ENCODE measurements at regions not wholly inside any gene's neighbourhood (a gene's known extent, or its start where the extent isn't known, plus 50 kb on each side); places are given as distances from the start of the nearest gene placed in this dataset.
"Not testable (repeated sequence)": the region's sequence is repeated elsewhere in the genome, so short reads cannot be mapped to it uniquely, and the experiment has no call there.

DNA sequence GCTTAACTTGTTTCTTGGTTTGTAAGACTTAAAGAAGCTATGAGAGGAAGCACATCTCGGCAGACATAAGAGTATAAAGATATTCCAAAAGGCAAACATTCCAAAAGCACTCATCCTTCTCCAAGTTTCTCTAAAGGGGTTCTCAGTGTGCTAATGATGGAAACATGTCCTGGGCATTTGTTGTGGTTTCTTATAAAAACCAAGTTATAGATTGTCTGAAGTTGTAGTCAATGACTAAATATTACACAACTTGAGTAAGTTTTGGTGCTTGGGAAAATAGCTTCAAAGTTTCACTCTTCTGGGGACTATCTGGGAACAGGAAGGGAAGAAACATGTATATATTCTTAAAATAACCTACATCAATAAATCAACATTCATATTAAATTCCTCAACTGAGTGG lies 128.3 kb upstream of the TBX18 start:
- no peak overlapping the region for H3K4me3 Mint-ChIP-seq
- no peaks in the 10 kb centered on the region for H3K4me1 Mint-ChIP-seq
- DNase-seq (ENCODE audit: low spot score in 2 of 2) (no peak), ATAC-seq (ENCODE audit: low read depth) (no peak)
- H3K27me3 Mint-ChIP-seq, result no peaks in the 10 kb centered on the region
- no peak overlapping the region for H3K27ac Mint-ChIP-seq
- H3K9me3 Mint-ChIP-seq, result peaks cover 2% of the 10 kb centered on the region
- no peaks in the 10 kb centered on the region for H3K36me3 Mint-ChIP-seq

DNA sequence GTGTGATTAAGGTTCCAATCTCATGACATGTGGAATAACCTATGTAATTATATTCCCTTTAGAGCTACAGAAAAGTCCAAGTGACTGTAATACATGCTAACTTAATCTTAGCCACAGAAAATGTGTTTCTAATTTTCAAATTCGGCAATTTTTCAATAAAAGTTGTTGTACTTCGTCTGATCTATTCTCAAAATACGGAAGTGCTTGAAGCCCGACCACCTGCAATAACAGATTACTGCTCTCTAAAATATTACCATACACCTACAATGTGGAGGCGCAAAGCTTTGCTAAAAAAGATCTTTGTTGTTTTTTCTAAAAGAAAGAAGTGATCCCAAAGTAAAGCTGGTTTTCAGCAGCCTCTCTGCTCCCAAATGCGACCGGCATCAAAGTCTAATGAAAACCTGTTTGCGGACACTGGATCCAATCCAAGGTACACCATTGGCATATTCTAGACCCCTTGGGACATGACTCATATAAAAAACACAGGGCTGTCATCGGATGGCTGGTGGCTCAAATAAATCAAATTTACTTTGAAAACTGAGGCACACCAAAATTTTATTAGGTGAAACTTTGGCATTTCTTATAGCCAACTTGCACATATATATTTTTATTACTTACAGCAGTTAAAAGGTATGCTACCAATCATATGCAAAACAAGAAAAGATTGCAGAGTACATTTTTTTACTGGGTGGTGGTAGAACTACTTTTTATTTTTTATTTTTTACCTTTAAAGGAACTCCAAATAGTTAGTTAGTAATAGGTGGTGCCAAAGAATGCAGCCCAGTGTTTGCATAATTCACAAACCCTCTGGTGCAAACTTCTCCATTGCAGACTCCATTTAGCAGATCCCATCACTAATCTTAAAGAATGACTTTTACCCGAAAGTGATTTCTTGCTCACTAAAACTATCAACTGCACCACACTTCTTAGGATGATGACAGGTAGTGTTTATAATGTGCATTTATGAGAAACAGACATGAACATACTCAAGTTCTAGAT lies 118.7 kb upstream of the TBX18 start:
- Mint-ChIP-seq H3K4me1 (no peaks in the 10 kb centered on the region), H3K27me3 (no peaks in the 10 kb centered on the region), H3K9me3 (no peaks in the 10 kb centered on the region), H3K27ac (no peak overlapping the region), H3K4me3 (no peak overlapping the region), H3K36me3 (no peaks in the 10 kb centered on the region)
- ATAC-seq (ENCODE audit: low read depth) (no peak), DNase-seq (ENCODE audit: low spot score in 2 of 2) (no peak)

DNA sequence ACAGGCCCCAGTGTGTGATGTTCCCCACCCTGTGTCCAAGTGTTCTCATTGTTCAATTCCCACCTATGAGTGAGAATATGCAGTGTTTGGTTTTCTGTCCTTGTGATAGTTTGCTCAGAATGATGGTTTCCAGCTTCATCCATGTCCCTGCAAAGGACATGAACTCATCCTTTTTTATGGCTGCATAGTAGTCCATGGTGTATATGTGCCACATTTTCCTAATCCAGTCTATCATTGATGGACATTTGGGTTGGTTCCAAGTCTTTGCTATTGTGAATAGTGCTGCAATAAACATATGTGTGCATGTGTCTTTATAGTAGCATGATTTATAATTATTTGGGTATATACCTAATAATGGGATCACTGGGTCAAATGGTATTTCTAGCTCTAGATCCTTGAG lies 115.0 kb upstream of the TBX18 start:
- ATAC-seq (ENCODE audit: low read depth); H3K27ac Mint-ChIP-seq; H3K9me3 Mint-ChIP-seq; DNase-seq (ENCODE audit: low spot score in 2 of 2); H3K4me1 Mint-ChIP-seq; H3K36me3 Mint-ChIP-seq; H3K4me3 Mint-ChIP-seq; H3K27me3 Mint-ChIP-seq: not testable (repeated sequence)

DNA sequence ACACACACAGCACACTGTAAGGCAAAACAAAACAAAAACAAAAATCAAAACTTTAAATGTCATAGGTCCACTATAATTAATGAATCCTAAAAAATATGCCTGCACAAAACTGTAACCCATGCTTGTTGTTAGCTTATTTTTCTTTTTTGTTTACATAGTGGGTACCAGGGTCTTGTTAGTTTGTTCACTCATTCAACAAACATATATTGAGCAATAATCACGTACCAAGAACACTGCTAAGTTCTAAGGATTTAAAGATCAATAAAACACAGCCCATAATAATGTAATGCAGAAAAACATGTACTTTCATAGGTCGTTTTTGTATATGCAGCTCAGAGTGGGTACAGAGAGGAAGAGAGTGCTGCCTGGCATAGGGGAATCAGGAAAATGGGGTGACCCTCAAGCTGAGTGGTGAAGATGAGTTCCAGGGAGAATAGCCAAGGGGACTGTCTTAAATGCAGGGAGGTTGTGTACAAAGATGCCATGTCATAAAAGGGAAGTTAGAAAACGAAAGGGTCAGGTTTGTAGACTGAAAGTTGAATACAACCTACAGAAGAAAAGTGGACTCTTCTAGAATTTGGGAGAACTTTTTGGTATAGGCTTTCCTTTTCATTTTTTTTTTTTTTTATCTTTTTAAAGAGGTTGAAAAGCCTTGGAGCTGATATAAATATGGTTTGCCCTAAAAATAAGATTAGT lies 113.3 kb upstream of the TBX18 start:
- H3K36me3 Mint-ChIP-seq, result no peaks in the 10 kb centered on the region
- no peaks in the 10 kb centered on the region for H3K4me1 Mint-ChIP-seq
- DNase-seq (ENCODE audit: low spot score in 2 of 2) (no peak), ATAC-seq (ENCODE audit: low read depth) (no peak)
- H3K9me3 Mint-ChIP-seq, result no peaks in the 10 kb centered on the region
- no peak overlapping the region for H3K27ac Mint-ChIP-seq
- H3K4me3 Mint-ChIP-seq, result no peak overlapping the region
- H3K27me3 Mint-ChIP-seq, result no peaks in the 10 kb centered on the region

DNA sequence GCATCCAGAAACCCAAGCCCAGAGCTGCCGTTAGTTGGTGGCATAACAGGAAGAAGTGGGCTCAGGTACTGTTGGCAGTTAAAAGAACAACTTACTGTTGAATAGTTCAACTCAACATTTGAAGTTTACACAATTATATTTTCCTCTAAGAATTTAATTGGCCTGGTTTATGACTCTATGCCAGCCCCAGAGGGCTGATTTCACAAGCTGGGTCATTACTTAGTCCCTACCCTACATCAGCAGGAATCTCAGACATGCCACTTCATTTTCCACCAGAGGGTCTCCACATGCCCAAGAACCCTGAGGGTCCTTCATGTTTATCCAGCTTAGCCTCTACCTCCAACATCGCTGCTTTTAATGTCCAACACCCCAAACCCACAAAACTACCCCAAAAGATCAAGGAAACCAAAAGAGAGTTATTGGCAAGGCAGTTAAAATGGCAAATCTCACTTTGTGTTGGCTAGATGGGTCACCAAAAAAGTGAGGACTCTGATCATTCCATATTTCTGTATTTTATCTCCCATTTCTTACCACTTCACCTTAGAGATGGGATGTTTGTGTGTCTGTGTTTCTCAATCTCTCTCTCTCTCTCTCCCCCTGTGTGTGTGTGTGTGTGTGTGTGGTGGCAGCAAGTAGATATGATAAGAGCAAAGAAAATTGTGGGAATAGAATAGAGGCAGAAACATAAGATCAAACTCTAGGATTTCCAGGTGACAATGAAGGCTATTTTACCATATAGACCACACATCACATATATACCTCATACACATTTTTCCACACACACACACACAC lies 112.5 kb upstream of the TBX18 start:
- H3K9me3 Mint-ChIP-seq, result no peaks in the 10 kb centered on the region
- no peak overlapping the region for H3K27ac Mint-ChIP-seq
- peaks cover 1% of the 10 kb centered on the region for H3K27me3 Mint-ChIP-seq

DNA sequence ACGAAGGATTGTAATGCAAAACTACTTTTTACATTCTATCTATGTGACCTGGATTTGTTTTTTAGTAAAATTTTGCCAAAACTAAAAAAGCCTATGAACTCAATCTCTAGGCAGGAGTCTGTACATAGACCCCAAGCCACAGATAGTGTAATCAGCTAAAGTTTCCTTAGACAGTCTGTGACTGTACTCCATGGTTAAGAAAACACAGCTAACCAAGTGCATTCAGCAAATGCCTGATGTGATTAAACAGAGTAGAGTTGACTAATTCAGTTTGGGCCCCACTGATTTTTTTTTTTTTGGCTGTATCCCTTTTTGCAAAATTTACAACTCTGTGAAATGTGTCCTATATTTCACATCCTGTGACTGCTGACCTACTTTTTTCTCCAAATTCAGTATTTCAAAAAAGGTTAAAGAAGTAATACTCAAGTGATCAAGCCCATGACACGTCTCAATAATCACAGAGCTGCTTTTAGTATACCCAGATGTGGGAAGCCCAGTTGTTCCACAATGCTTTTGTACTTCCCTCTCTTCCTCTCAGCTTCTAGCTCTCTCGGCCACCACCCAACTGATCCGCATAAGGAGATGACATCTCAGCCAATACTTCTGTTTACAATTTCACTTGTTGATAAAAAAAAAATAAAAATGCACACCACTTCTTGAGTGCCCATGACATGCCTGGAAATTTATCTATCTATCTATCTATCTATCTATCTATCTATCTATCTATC lies 108.8 kb upstream of the TBX18 start:
- ATAC-seq (ENCODE audit: low read depth), result no peak
- Mint-ChIP-seq H3K36me3 (no peaks in the 10 kb centered on the region), H3K27me3 (peaks cover 3% of the 10 kb centered on the region), H3K4me3 (no peak overlapping the region), H3K4me1 (no peaks in the 10 kb centered on the region), H3K9me3 (no peaks in the 10 kb centered on the region), H3K27ac (no peak overlapping the region)
- DNase-seq (ENCODE audit: low spot score in 2 of 2), result no peak

More for the DNA sequence above, 112.5 kb upstream of the TBX18 start:
- Mint-ChIP-seq H3K36me3 (no peaks in the 10 kb centered on the region), H3K4me1 (no peaks in the 10 kb centered on the region), H3K4me3 (no peak overlapping the region)
- no peak for DNase-seq (ENCODE audit: low spot score in 2 of 2)
- no peak for ATAC-seq (ENCODE audit: low read depth)

DNA sequence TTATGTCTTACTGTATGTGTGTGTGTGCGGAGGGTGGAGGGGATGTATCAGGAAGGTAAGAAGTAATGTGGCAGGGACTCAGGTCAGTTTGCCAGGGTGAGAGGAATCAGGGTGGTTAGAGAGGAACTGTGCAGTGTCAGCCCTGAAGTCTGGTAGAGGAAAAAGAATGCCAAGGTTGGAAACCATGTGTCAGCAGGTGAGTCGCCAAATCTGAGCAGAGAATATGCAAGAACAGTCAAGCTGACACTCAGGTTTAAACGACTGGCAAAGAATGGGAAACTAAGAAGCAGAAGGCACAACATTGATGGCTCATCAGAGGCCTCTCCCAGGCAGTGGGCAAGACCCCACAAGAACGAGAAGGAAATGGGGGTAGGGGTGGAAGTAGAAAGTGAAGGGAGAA lies 107.5 kb upstream of the TBX18 start:
- DNase-seq (ENCODE audit: low spot score in 2 of 2) (no peak), ATAC-seq (ENCODE audit: low read depth) (no peak)
- H3K27me3 Mint-ChIP-seq, result peaks cover 3% of the 10 kb centered on the region
- H3K4me3 Mint-ChIP-seq, result no peak overlapping the region
- no peak overlapping the region for H3K27ac Mint-ChIP-seq
- H3K4me1 Mint-ChIP-seq, result no peaks in the 10 kb centered on the region
- H3K36me3 Mint-ChIP-seq, result no peaks in the 10 kb centered on the region
- H3K9me3 Mint-ChIP-seq, result no peaks in the 10 kb centered on the region

DNA sequence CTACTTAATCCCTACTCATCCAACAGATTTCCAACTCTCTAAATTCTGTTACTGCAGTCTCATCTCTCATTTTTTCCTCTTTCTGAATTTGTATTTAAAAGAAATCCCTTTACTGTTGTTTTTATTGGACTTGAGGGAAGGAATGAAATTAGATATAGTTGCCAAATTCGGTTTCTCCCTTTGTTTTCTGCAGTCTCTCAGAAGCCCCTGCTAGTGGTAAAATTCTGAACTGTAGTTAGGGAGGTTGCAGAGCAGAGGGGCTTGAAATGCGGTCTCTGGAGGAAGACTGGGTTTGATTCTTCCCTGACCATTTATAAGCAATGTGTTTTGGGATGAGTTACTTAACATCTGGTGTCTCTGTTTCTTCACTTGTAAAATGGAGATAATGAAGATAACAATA lies 106.3 kb upstream of the TBX18 start:
- Mint-ChIP-seq H3K36me3 (no peaks in the 10 kb centered on the region), H3K27ac (no peak overlapping the region), H3K9me3 (no peaks in the 10 kb centered on the region), H3K27me3 (peaks cover 3% of the 10 kb centered on the region), H3K4me1 (no peaks in the 10 kb centered on the region), H3K4me3 (no peak overlapping the region)
- no peak for DNase-seq (ENCODE audit: low spot score in 2 of 2)
- ATAC-seq (ENCODE audit: low read depth), result no peak

DNA sequence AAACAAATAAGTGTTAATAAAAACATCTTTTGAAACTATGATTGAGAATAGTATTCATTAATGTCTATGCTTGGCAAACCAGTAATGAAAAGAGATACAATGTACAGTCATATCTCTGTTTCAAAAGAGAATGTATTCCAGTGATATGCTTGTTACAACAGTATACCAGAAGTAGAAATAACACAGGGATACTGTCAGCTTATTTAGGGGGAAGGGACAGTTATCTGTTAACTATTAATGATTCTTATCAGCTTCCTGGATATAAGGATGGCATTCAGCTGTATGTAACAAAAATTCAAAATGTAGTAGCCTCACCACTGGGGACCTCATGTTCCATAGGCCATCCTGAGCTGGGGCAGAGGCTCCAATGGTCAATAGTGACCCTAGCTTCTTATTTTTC lies 103.8 kb upstream of the TBX18 start:
- Mint-ChIP-seq H3K4me1 (no peaks in the 10 kb centered on the region), H3K9me3 (no peaks in the 10 kb centered on the region), H3K27ac (no peak overlapping the region), H3K36me3 (no peaks in the 10 kb centered on the region), H3K27me3 (peaks cover 3% of the 10 kb centered on the region), H3K4me3 (no peak overlapping the region)
- DNase-seq (ENCODE audit: low spot score in 2 of 2), result no peak
- ATAC-seq (ENCODE audit: low read depth), result no peak

DNA sequence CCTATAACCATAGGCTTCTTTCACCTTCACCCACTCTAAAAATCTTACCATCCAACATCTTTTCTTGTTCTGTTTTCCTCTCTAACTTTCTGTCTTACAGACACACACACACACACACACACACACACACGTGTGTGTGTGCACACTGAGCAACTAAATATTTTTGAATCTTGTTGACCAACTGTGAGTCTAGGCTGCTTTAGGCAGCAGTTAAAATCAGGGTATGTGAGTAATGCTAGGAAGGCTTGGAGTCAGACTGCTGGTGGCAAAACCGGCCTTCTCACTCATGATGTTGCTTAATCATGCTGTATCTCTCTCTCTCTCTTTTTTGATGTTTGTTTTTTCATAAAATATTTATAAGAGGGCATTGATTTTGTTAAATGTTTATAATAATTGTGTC lies 103.1 kb upstream of the TBX18 start:
- Mint-ChIP-seq H3K4me3 (no peak overlapping the region), H3K27ac (no peak overlapping the region), H3K4me1 (no peaks in the 10 kb centered on the region), H3K27me3 (peaks cover 3% of the 10 kb centered on the region), H3K9me3 (no peaks in the 10 kb centered on the region), H3K36me3 (no peaks in the 10 kb centered on the region)
- ATAC-seq (ENCODE audit: low read depth) (no peak), DNase-seq (ENCODE audit: low spot score in 2 of 2) (no peak)

DNA sequence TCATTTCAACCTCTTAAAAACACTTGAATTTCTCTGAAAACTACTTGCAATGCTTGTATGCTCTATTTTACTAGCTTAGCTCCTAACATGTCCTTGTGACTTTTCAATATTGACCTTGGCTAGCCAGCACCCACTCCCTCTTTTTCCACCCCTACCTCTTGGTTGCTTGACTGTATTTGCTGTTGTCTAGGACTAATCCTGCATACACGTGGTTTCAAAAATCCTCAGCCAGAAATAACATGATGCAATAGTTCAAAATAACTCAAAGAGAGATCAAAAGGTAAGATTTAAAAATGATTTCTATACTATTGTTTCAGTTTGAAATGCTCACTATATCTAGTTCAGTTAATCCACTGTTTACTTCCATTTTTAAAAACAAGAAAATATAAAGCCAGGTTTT lies 102.3 kb upstream of the TBX18 start:
- H3K27ac Mint-ChIP-seq, result no peak overlapping the region
- no peaks in the 10 kb centered on the region for H3K9me3 Mint-ChIP-seq
- H3K4me3 Mint-ChIP-seq, result no peak overlapping the region
- H3K4me1 Mint-ChIP-seq, result no peaks in the 10 kb centered on the region
- ATAC-seq (ENCODE audit: low read depth) (no peak), DNase-seq (ENCODE audit: low spot score in 2 of 2) (no peak)
- H3K27me3 Mint-ChIP-seq, result no peaks in the 10 kb centered on the region
- H3K36me3 Mint-ChIP-seq, result no peaks in the 10 kb centered on the region

DNA sequence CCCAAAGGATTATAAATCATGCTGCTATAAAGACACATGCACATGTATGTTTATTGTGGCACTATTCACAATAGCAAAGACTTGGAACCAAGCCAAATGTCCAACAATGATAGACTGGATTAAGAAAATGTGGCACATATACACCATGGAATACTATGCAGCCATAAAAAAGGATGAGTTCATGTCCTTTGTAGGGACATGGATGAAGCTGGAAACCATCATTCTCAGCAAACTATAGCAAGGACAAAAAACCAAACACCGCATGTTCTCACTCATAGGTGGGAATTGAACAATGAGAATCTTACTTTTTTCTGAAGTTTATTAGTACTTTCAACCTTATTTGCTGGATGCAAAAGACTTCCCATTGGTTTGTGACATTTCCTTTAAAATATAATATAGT lies 101.0 kb upstream of the TBX18 start:
- H3K27me3 Mint-ChIP-seq; H3K27ac Mint-ChIP-seq; ATAC-seq (ENCODE audit: low read depth); H3K4me3 Mint-ChIP-seq; H3K36me3 Mint-ChIP-seq; H3K9me3 Mint-ChIP-seq; H3K4me1 Mint-ChIP-seq; DNase-seq (ENCODE audit: low spot score in 2 of 2): not testable (repeated sequence)

DNA sequence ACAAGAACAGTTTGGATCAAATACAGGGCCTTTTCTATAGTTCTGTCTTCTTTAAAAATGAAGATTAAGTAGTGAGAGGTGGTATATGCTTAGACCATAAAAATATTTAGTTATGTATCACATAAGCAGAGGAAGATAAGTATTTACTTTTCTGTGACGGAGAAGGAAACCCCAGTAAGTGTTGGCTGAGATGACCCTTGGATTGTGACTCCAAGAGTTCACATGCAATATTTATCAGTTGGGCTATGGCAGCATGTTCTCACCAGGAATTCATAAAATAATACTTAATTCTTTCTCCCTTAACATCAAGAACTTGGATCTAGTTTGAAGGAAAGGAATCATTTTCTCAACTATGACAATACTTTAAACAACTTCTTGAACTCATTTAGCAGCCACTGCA lies 98.4 kb upstream of the TBX18 start:
- Mint-ChIP-seq H3K36me3 (no peaks in the 10 kb centered on the region), H3K27me3 (no peaks in the 10 kb centered on the region), H3K4me1 (no peaks in the 10 kb centered on the region), H3K4me3 (no peak overlapping the region), H3K27ac (no peak overlapping the region), H3K9me3 (peaks cover 5% of the 10 kb centered on the region)
- DNase-seq (ENCODE audit: low spot score in 2 of 2) (no peak), ATAC-seq (ENCODE audit: low read depth) (no peak)

Measured in memory B cell (primary cell).